ENCODE measurements at regions not wholly inside any gene's neighbourhood (a gene's known extent, or its start where the extent isn't known, plus 50 kb on each side); places are given as distances from the start of the nearest gene placed in this dataset.

DNA sequence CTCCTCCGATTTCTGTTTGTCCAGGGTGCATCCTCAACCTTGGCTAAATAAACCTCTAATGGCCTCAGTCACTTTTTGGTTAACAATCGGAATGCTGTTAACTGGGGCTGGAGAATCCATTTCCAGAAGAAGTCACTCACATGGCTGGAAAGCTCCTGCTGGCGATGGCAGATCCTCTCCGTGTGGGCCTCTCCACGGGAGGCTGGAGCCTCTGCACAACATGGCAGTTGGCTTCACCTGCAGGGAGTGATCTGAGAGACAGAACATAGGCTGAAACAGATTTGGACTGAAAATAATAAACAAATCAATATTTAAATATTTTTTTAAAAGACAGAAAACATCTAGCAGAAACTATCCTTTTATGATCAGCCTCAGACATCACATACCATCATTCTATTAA lies 66.8 kb upstream of the FICD start:
- TF ChIP-seq, protein P1, sequence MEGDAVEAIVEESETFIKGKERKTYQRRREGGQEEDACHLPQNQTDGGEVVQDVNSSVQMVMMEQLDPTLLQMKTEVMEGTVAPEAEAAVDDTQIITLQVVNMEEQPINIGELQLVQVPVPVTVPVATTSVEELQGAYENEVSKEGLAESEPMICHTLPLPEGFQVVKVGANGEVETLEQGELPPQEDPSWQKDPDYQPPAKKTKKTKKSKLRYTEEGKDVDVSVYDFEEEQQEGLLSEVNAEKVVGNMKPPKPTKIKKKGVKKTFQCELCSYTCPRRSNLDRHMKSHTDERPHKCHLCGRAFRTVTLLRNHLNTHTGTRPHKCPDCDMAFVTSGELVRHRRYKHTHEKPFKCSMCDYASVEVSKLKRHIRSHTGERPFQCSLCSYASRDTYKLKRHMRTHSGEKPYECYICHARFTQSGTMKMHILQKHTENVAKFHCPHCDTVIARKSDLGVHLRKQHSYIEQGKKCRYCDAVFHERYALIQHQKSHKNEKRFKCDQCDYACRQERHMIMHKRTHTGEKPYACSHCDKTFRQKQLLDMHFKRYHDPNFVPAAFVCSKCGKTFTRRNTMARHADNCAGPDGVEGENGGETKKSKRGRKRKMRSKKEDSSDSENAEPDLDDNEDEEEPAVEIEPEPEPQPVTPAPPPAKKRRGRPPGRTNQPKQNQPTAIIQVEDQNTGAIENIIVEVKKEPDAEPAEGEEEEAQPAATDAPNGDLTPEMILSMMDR (IDR thresholded peaks at IDR 0.05 in 8 of 11, conservative IDR thresholded peaks at IDR 0.05 in 3 of 11) = no peak
- TF ChIP-seq POLR2AphosphoS5 (IDR thresholded peaks at IDR 0.05) = no peak

Data from spleen (tissue), 7 donors.